ENCODE measurements at regions not wholly inside any gene's neighbourhood (a gene's known extent, or its start where the extent isn't known, plus 50 kb on each side); places are given as distances from the start of the nearest gene placed in this dataset.

DNA sequence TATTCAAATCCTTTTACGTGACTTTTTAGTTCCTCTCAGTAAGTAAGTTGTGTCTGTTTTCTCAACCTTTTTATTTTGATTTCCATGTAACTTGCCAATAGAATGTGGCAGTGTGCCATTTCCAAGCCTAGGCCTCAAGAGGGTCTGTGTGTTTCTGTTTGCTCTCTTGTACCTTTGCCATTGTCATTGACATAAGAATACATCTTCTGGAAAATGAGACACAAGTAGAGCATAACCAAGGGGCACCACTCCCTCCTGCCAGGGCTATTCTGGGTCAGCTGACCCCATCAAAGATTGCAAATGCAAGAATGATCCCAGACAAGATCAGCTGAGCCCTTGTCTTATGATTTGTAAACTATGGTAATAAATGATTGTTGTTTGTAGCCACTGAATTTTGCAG lies 524.0 kb downstream of the IPMK start:
- no peak overlapping the region for H3K9ac ChIP-seq (ENCODE audit: low read depth, low read length, poor library complexity, severe bottlenecking)
- no peaks in the 10 kb centered on the region for H3K27me3 ChIP-seq (ENCODE audit: insufficient read depth, low read length, poor library complexity, severe bottlenecking)
- H3K9me2 ChIP-seq (replicated peaks; ENCODE audit: low read depth, low read length): no peaks in the 10 kb centered on the region
- no peaks in the 10 kb centered on the region for H3K9me3 ChIP-seq (ENCODE audit: insufficient read depth, low read depth, low read length)
- H3K4me2 ChIP-seq (ENCODE audit: low read depth, low read length, poor library complexity, severe bottlenecking): no peak overlapping the region
- TF ChIP-seq, protein P1, sequence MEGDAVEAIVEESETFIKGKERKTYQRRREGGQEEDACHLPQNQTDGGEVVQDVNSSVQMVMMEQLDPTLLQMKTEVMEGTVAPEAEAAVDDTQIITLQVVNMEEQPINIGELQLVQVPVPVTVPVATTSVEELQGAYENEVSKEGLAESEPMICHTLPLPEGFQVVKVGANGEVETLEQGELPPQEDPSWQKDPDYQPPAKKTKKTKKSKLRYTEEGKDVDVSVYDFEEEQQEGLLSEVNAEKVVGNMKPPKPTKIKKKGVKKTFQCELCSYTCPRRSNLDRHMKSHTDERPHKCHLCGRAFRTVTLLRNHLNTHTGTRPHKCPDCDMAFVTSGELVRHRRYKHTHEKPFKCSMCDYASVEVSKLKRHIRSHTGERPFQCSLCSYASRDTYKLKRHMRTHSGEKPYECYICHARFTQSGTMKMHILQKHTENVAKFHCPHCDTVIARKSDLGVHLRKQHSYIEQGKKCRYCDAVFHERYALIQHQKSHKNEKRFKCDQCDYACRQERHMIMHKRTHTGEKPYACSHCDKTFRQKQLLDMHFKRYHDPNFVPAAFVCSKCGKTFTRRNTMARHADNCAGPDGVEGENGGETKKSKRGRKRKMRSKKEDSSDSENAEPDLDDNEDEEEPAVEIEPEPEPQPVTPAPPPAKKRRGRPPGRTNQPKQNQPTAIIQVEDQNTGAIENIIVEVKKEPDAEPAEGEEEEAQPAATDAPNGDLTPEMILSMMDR (conservative IDR thresholded peaks at IDR 0.05; ENCODE audit: low read length): no peak
- no peak for TF ChIP-seq EZH2phosphoT487 (IDR thresholded peaks at IDR 0.05; ENCODE audit: borderline replicate concordance)
- no peaks in the 10 kb centered on the region for H3K4me1 ChIP-seq (ENCODE audit: insufficient read depth, low read length, poor library complexity, severe bottlenecking)
- H4K20me1 ChIP-seq (ENCODE audit: insufficient read depth, low read length, poor library complexity, severe bottlenecking): no peaks in the 10 kb centered on the region
- no peak overlapping the region for H2AFZ ChIP-seq (ENCODE audit: low read length)
- no peaks in the 10 kb centered on the region for H3F3A ChIP-seq (ENCODE audit: low read depth)
- no peaks in the 10 kb centered on the region for H3K36me3 ChIP-seq (ENCODE audit: insufficient read depth, low read length)
- H3K79me2 ChIP-seq (ENCODE audit: insufficient read depth, low read length): no peaks in the 10 kb centered on the region
- H3K4me3 ChIP-seq (ENCODE audit: low read length, poor library complexity, severe bottlenecking): no peak overlapping the region

DNA sequence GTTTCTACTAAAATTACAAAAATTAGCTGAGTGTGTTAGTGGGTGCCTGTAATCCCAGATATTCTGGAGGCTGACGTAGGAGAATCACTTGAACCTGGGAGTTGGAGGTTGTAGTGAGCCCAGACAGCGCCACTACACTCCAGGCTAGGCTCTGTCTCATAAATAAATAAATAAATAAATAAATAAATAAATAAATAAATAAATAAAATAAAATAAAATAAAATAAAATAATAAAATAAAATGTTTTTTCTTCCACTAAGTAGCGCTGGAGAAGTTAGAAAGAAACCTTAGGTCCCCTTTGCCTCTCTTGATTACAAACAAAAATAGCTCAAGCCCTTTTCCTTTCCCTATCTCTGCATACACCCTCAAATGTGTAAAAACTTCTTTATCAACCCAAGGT lies 525.9 kb downstream of the IPMK start:
- Histone ChIP-seq H3K36me3 (ENCODE audit: insufficient read depth, low read length) (no peaks in the 10 kb centered on the region), H3K9me2 (replicated peaks; ENCODE audit: low read depth, low read length) (no peaks in the 10 kb centered on the region), H3K9me3 (ENCODE audit: insufficient read depth, low read depth, low read length) (no peaks in the 10 kb centered on the region), H3K27me3 (ENCODE audit: insufficient read depth, low read length, poor library complexity, severe bottlenecking) (no peaks in the 10 kb centered on the region), H3K4me2 (ENCODE audit: low read depth, low read length, poor library complexity, severe bottlenecking) (no peak overlapping the region), H2AFZ (ENCODE audit: low read length) (no peak overlapping the region), H3K9ac (ENCODE audit: low read depth, low read length, poor library complexity, severe bottlenecking) (no peak overlapping the region), H3K79me2 (ENCODE audit: insufficient read depth, low read length) (no peaks in the 10 kb centered on the region), H4K20me1 (ENCODE audit: insufficient read depth, low read length, poor library complexity, severe bottlenecking) (no peaks in the 10 kb centered on the region), H3F3A (ENCODE audit: low read depth) (no peaks in the 10 kb centered on the region), H3K4me1 (ENCODE audit: insufficient read depth, low read length, poor library complexity, severe bottlenecking) (no peaks in the 10 kb centered on the region), H3K4me3 (ENCODE audit: low read length, poor library complexity, severe bottlenecking) (no peak overlapping the region)
- no peak for TF ChIP-seq EZH2phosphoT487 (IDR thresholded peaks at IDR 0.05; ENCODE audit: borderline replicate concordance)

DNA sequence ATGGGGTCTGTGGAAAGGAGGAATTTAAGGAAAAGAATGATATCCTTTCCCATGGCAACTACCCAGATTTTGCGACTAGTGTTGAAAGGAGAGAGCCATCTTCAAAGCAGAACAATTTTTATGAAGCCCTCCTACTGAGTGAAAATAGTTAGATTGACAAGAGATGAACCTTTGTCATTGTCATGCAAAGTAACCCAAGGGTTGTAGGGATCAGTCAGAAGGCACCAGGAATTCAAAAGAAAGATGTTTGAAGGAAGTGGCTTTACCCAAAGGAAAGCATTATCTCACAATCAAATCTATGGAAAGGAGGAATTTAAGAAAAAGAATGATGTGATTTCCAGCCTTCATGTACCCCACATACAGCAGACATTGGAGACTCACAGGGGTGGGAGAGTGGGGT lies 544.4 kb downstream of the IPMK start:
- Histone ChIP-seq H3K4me3 (ENCODE audit: low read length, poor library complexity, severe bottlenecking) (no peak overlapping the region), H3K9me2 (replicated peaks; ENCODE audit: low read depth, low read length) (no peaks in the 10 kb centered on the region), H4K20me1 (ENCODE audit: insufficient read depth, low read length, poor library complexity, severe bottlenecking) (no peaks in the 10 kb centered on the region), H2AFZ (ENCODE audit: low read length) (no peak overlapping the region), H3K9me3 (ENCODE audit: insufficient read depth, low read depth, low read length) (no peaks in the 10 kb centered on the region), H3K4me1 (ENCODE audit: insufficient read depth, low read length, poor library complexity, severe bottlenecking) (no peaks in the 10 kb centered on the region), H3K36me3 (ENCODE audit: insufficient read depth, low read length) (no peaks in the 10 kb centered on the region), H3K4me2 (ENCODE audit: low read depth, low read length, poor library complexity, severe bottlenecking) (no peak overlapping the region), H3K27me3 (ENCODE audit: insufficient read depth, low read length, poor library complexity, severe bottlenecking) (no peaks in the 10 kb centered on the region), H3F3A (ENCODE audit: low read depth) (no peaks in the 10 kb centered on the region), H3K79me2 (ENCODE audit: insufficient read depth, low read length) (no peaks in the 10 kb centered on the region), H3K9ac (ENCODE audit: low read depth, low read length, poor library complexity, severe bottlenecking) (no peak overlapping the region)
- TF ChIP-seq, protein P1 (conservative IDR thresholded peaks at IDR 0.05; ENCODE audit: low read length): no peak
- no peak for TF ChIP-seq EZH2phosphoT487 (IDR thresholded peaks at IDR 0.05; ENCODE audit: borderline replicate concordance)

DNA sequence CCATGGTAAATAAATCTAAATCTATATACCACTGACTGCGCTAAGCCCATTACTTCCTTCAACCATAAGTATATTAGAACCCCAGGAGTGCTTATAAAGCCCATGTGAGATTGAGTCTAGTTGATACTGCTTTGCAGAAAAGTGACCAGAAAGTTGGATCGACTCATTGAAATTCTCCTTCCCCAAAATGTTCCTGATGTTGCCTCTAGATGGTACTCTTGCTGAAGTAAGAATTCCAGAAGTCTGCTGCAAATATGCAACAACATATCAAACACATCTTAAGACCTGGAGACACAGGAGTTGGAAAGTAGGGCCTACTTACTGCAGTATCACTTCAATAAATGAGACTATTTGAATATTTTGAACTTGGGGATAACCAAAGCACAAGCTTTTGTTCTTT lies 550.8 kb downstream of the IPMK start:
- no peaks in the 10 kb centered on the region for H3K36me3 ChIP-seq (ENCODE audit: insufficient read depth, low read length)
- H3K4me3 ChIP-seq (ENCODE audit: low read length, poor library complexity, severe bottlenecking): no peak overlapping the region
- H3K4me2 ChIP-seq (ENCODE audit: low read depth, low read length, poor library complexity, severe bottlenecking): no peak overlapping the region
- no peaks in the 10 kb centered on the region for H4K20me1 ChIP-seq (ENCODE audit: insufficient read depth, low read length, poor library complexity, severe bottlenecking)
- H3K4me1 ChIP-seq (ENCODE audit: insufficient read depth, low read length, poor library complexity, severe bottlenecking): no peaks in the 10 kb centered on the region
- no peak overlapping the region for H3K9ac ChIP-seq (ENCODE audit: low read depth, low read length, poor library complexity, severe bottlenecking)
- no peaks in the 10 kb centered on the region for H3K9me2 ChIP-seq (replicated peaks; ENCODE audit: low read depth, low read length)
- H3F3A ChIP-seq (ENCODE audit: low read depth): no peaks in the 10 kb centered on the region
- TF ChIP-seq, protein P1 (conservative IDR thresholded peaks at IDR 0.05; ENCODE audit: low read length): no peak
- TF ChIP-seq EZH2phosphoT487 (IDR thresholded peaks at IDR 0.05; ENCODE audit: borderline replicate concordance): no peak
- no peaks in the 10 kb centered on the region for H3K27me3 ChIP-seq (ENCODE audit: insufficient read depth, low read length, poor library complexity, severe bottlenecking)
- no peaks in the 10 kb centered on the region for H3K79me2 ChIP-seq (ENCODE audit: insufficient read depth, low read length)
- H3K9me3 ChIP-seq (ENCODE audit: insufficient read depth, low read depth, low read length): no peaks in the 10 kb centered on the region
- no peak overlapping the region for H2AFZ ChIP-seq (ENCODE audit: low read length)
